HEK293 (cell line): ENCODE measurements at regions not wholly inside any gene's neighbourhood (a gene's known extent, or its start where the extent isn't known, plus 50 kb on each side); places are given as distances from the start of the nearest gene placed in this dataset.

Experiments
- ATF2 ChIP-seq: fragments of 450-650 bp; formaldehyde crosslinking; IDR thresholded peaks from 2 replicates; pipeline ENCODE4 v1.5.1; 2016; ENCODE audit warnings: missing biosample characterization, missing genetic modification characterization, low read depth
- CTCF ChIP-seq: fragments of 450-650 bp; formaldehyde crosslinking; IDR thresholded peaks from 2 replicates; pipeline ENCODE4 v1.5.1; 2016; ENCODE audit warnings: missing biosample characterization, missing genetic modification characterization
- ELK4 ChIP-seq: IDR thresholded peaks from 2 replicates; pipeline ENCODE4 v1.6.1; 2011; ENCODE audit warnings: mild to moderate bottlenecking, low read depth, low read length, borderline replicate concordance
- HOXA7 ChIP-seq: sonication (generic); formaldehyde crosslinking; IDR thresholded peaks from 2 replicates; pipeline ENCODE4 v1.8.1; 2022; ENCODE audit warnings: missing genetic modification reagents, borderline replicate concordance
- RBAK ChIP-seq: fragments of 450-650 bp; formaldehyde crosslinking; IDR thresholded peaks from 2 replicates; pipeline ENCODE4 v1.5.1; 2016; ENCODE audit warnings: missing biosample characterization, missing genetic modification characterization
- REPIN1 ChIP-seq: fragments of 450-650 bp; formaldehyde crosslinking; IDR thresholded peaks from 2 replicates; pipeline ENCODE4 v1.5.1; 2017; ENCODE audit warnings: missing biosample characterization, missing genetic modification characterization, low read depth
- SP3 ChIP-seq: fragments of 450-650 bp; formaldehyde crosslinking; IDR thresholded peaks from 2 replicates; pipeline ENCODE4 v1.5.1; 2016; ENCODE audit warnings: missing biosample characterization, missing genetic modification characterization
- ZFP69B ChIP-seq: fragments of 450-650 bp; formaldehyde crosslinking; IDR thresholded peaks from 2 replicates; pipeline ENCODE4 v1.5.1; 2016; ENCODE audit warnings: missing biosample characterization, missing genetic modification characterization
- ZNF184 ChIP-seq: fragments of 450-650 bp; IDR thresholded peaks from 2 replicates; pipeline ENCODE4 v1.5.1; 2018; ENCODE audit warnings: missing biosample characterization, mild to moderate bottlenecking, missing genetic modification characterization
- ZNF19 ChIP-seq: fragments of 450-650 bp; formaldehyde crosslinking; IDR thresholded peaks from 2 replicates; pipeline ENCODE4; 2016; ENCODE audit warnings: missing biosample characterization, missing genetic modification characterization, low read depth
- ZNF24 ChIP-seq: fragments of 450-650 bp; formaldehyde crosslinking; IDR thresholded peaks from 2 replicates; pipeline ENCODE4 v1.5.1; 2016; ENCODE audit warnings: missing biosample characterization, missing genetic modification characterization
- TF ChIP-seq, protein P1 (sequence below): fragments of 450-650 bp; formaldehyde crosslinking; IDR thresholded peaks from 2 replicates; pipeline ENCODE4 v1.5.1; 2016; ENCODE audit warnings: missing biosample characterization, missing genetic modification characterization
- TF ChIP-seq, protein P2 (sequence below): fragments of 450-650 bp; formaldehyde crosslinking; IDR thresholded peaks from 2 replicates; pipeline ENCODE4 v1.5.1; 2017; ENCODE audit warnings: missing biosample characterization, missing genetic modification characterization
- TF ChIP-seq, protein P3 (sequence below): fragments of 450-650 bp; formaldehyde crosslinking; IDR thresholded peaks from 2 replicates; pipeline ENCODE4 v1.5.1; 2016; ENCODE audit warnings: missing biosample characterization, missing genetic modification characterization

- no peak for TF ChIP-seq CTCF (tag by site-specific recombination)
- TF ChIP-seq ZNF19 (tag by site-specific recombination) = no peak
- TF ChIP-seq ZNF24 (tag by site-specific recombination) = no peak
- TF ChIP-seq ZNF184 = no peak
- TF ChIP-seq, protein P1, sequence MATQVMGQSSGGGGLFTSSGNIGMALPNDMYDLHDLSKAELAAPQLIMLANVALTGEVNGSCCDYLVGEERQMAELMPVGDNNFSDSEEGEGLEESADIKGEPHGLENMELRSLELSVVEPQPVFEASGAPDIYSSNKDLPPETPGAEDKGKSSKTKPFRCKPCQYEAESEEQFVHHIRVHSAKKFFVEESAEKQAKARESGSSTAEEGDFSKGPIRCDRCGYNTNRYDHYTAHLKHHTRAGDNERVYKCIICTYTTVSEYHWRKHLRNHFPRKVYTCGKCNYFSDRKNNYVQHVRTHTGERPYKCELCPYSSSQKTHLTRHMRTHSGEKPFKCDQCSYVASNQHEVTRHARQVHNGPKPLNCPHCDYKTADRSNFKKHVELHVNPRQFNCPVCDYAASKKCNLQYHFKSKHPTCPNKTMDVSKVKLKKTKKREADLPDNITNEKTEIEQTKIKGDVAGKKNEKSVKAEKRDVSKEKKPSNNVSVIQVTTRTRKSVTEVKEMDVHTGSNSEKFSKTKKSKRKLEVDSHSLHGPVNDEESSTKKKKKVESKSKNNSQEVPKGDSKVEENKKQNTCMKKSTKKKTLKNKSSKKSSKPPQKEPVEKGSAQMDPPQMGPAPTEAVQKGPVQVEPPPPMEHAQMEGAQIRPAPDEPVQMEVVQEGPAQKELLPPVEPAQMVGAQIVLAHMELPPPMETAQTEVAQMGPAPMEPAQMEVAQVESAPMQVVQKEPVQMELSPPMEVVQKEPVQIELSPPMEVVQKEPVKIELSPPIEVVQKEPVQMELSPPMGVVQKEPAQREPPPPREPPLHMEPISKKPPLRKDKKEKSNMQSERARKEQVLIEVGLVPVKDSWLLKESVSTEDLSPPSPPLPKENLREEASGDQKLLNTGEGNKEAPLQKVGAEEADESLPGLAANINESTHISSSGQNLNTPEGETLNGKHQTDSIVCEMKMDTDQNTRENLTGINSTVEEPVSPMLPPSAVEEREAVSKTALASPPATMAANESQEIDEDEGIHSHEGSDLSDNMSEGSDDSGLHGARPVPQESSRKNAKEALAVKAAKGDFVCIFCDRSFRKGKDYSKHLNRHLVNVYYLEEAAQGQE = no peak
- no peak for TF ChIP-seq REPIN1 (tag by site-specific recombination)
- TF ChIP-seq ATF2 (tag by site-specific recombination) = no peak
- TF ChIP-seq SP3 (tag by site-specific recombination) = no peak
- TF ChIP-seq, protein P2, sequence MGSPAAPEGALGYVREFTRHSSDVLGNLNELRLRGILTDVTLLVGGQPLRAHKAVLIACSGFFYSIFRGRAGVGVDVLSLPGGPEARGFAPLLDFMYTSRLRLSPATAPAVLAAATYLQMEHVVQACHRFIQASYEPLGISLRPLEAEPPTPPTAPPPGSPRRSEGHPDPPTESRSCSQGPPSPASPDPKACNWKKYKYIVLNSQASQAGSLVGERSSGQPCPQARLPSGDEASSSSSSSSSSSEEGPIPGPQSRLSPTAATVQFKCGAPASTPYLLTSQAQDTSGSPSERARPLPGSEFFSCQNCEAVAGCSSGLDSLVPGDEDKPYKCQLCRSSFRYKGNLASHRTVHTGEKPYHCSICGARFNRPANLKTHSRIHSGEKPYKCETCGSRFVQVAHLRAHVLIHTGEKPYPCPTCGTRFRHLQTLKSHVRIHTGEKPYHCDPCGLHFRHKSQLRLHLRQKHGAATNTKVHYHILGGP (tag by site-specific recombination) = no peak
- no peak for TF ChIP-seq HOXA7 (CRISPR knock-in tag)
- no peak for TF ChIP-seq RBAK
- TF ChIP-seq ELK4 = no peak
- TF ChIP-seq ZFP69B = no peak
- TF ChIP-seq, protein P3, sequence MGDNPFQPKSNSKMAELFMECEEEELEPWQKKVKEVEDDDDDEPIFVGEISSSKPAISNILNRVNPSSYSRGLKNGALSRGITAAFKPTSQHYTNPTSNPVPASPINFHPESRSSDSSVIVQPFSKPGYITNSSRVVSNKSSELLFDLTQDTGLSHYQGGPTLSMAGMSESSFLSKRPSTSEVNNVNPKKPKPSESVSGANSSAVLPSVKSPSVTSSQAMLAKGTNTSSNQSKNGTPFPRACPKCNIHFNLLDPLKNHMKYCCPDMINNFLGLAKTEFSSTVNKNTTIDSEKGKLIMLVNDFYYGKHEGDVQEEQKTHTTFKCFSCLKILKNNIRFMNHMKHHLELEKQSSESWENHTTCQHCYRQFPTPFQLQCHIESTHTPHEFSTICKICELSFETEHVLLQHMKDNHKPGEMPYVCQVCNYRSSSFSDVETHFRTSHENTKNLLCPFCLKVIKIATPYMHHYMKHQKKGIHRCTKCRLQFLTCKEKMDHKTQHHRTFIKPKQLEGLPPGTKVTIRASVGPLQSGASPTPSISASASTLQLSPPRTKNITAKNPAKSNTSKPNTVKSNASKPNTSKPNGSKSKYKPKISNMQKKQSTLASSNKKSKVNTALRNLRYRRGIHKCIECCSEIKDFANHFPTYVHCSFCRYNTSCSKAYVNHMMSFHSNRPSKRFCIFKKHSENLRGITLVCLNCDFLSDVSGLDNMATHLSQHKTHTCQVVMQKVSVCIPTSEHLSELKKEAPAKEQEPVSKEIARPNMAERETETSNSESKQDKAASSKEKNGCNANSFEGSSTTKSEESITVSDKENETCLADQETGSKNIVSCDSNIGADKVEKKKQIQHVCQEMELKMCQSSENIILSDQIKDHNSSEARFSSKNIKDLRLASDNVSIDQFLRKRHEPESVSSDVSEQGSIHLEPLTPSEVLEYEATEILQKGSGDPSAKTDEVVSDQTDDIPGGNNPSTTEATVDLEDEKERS (tag by site-specific recombination) = no peak
Measured at GRCh38 chr18:61244632-61245031, 88.6 kb upstream of the CDH20 start.
